ENCODE measurements at regions not wholly inside any gene's neighbourhood (a gene's known extent, or its start where the extent isn't known, plus 50 kb on each side); places are given as distances from the start of the nearest gene placed in this dataset.
"Not testable (repeated sequence)": the region's sequence is repeated elsewhere in the genome, so short reads cannot be mapped to it uniquely, and the experiment has no call there.

- WGBS (ENCODE audit: insufficient coverage, low coverage, missing lambda C conversion rate): no CpG with 5 or more reads among the region's 1 CpG
- BruUV-seq (replicated peaks); CTCF ChIA-PET (ENCODE audit: low intra/inter-chr PET ratio); H3K4me3 ChIP-seq; H3K9ac ChIP-seq (ENCODE audit: insufficient read depth in 1 of 2, low read depth in 2 of 2, low read length in 2 of 2); H3K9me3 ChIP-seq (replicated peaks; ENCODE audit: control insufficient read depth, insufficient read depth, low read depth, low read length); in situ Hi-C loops (cut with MboI); H3K36me3 ChIP-seq (ENCODE audit: control insufficient read depth, insufficient read depth, low read length); H3K9me1 ChIP-seq (ENCODE audit: control insufficient read depth, insufficient read depth, low read length); H3K27me3 ChIP-seq (ENCODE audit: control insufficient read depth in 2 of 2, insufficient read depth in 2 of 2, low read length in 2 of 2); POLR2A ChIA-PET; H3K4me1 ChIP-seq (replicated peaks in 1 of 2; ENCODE audit: control insufficient read depth in 2 of 2, insufficient read depth in 2 of 2, low read length in 2 of 2); H3K4me2 ChIP-seq (ENCODE audit: insufficient read depth, low read length); H3K27ac ChIP-seq (ENCODE audit: extremely low read depth, low read depth, low read length); intact Hi-C loops (cut with micrococcal nuclease); H3K79me2 ChIP-seq (ENCODE audit: control insufficient read depth, insufficient read depth, low read length); H4K20me1 ChIP-seq (replicated peaks; ENCODE audit: control insufficient read depth, insufficient read depth, low read length); DNase-seq (ENCODE audit: extremely low read depth in 1 of 4, low spot score in 3 of 4); FAIRE-seq; H2AFZ ChIP-seq (ENCODE audit: low read depth, low read length): not testable (repeated sequence)
- ATAC-seq: peak; percentile 49; the same call in 1 of the 3 replicates
Measured at GRCh38 chrX:63168949-63169348, 182.2 kb downstream of the SPIN4 start.

DNA sequence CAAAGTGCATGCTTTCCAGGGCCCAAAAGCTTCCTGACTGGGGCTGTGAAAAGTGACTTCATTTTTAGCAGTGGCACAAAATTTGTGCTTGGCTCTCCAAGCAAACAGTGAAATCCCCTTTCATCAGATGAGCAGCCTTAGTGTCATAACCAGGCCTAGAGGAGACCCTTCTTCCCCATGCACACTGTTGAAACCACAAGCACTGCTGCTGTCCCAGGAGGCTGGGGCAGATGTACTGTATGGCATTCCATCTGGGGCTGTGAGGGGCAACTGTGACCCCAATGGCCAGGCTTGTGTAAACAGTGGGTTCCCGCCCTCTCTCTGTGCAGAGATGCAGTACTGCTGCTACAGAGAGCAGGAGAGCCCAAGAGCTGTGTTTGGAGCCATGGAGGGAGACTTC lies 184.1 kb downstream of the SPIN4 start:
- H3K9me1 ChIP-seq (ENCODE audit: control insufficient read depth, insufficient read depth, low read length); H3K27me3 ChIP-seq (ENCODE audit: control insufficient read depth in 2 of 2, insufficient read depth in 2 of 2, low read length in 2 of 2); DNase-seq (ENCODE audit: extremely low read depth in 1 of 4, low spot score in 3 of 4); H3K9me3 ChIP-seq (replicated peaks; ENCODE audit: control insufficient read depth, insufficient read depth, low read depth, low read length); H3K9ac ChIP-seq (ENCODE audit: insufficient read depth in 1 of 2, low read depth in 2 of 2, low read length in 2 of 2); H3K4me3 ChIP-seq; CTCF ChIA-PET (ENCODE audit: low intra/inter-chr PET ratio); intact Hi-C loops (cut with micrococcal nuclease); FAIRE-seq; H3K79me2 ChIP-seq (ENCODE audit: control insufficient read depth, insufficient read depth, low read length); H4K20me1 ChIP-seq (replicated peaks; ENCODE audit: control insufficient read depth, insufficient read depth, low read length); ATAC-seq; H2AFZ ChIP-seq (ENCODE audit: low read depth, low read length); H3K4me2 ChIP-seq (ENCODE audit: insufficient read depth, low read length); POLR2A ChIA-PET; H3K4me1 ChIP-seq (replicated peaks in 1 of 2; ENCODE audit: control insufficient read depth in 2 of 2, insufficient read depth in 2 of 2, low read length in 2 of 2); BruUV-seq (replicated peaks); in situ Hi-C loops (cut with MboI); H3K36me3 ChIP-seq (ENCODE audit: control insufficient read depth, insufficient read depth, low read length); H3K27ac ChIP-seq (ENCODE audit: extremely low read depth, low read depth, low read length): not testable (repeated sequence)
- no CpG with 5 or more reads among the region's 1 CpG for WGBS (ENCODE audit: insufficient coverage, low coverage, missing lambda C conversion rate)

DNA sequence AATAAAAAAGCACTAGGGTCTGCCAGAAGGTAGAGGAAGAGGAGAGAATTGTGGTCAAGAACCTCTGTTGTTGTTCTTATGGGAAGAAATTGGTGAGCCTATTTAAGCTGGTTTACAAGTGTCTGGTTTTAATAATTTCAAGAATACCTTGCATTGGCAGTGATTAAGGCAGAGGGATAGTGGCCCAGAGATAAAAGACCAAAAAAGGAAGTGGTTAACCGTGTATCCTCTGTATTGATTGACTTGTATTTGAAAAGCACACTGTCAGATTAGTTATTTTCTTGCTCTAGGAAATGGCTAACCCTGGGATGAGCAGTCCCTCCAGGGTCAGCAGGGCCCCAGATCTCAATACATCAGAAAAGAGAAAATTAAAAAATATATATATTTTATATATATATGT lies 190.1 kb downstream of the SPIN4 start:
- not testable (repeated sequence) for H3K36me3 ChIP-seq (ENCODE audit: control insufficient read depth, insufficient read depth, low read length); FAIRE-seq

DNA sequence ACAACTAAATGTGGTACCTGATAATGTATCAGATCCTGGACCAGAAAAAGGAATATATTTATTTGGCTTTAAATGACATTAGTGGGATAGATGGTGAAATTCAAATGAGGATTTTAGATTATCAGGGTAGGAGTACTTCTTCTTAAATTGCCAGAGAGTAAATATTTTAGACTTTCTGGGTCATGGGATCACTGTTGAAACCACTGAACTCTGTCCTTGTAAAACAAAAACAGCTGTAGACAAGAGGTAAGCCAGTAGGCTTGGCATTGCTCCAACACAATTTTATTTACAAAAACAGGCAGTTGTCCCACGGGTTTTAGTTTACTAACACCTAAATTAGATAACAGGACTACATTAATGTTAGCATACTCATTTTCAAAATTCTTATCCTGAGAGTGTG lies 190.8 kb downstream of the SPIN4 start:
- in situ Hi-C loops (cut with MboI); CTCF ChIA-PET (ENCODE audit: low intra/inter-chr PET ratio); ATAC-seq; H3K9ac ChIP-seq (ENCODE audit: insufficient read depth in 1 of 2, low read depth in 2 of 2, low read length in 2 of 2); H3K36me3 ChIP-seq (ENCODE audit: control insufficient read depth, insufficient read depth, low read length); H4K20me1 ChIP-seq (replicated peaks; ENCODE audit: control insufficient read depth, insufficient read depth, low read length); H3K9me1 ChIP-seq (ENCODE audit: control insufficient read depth, insufficient read depth, low read length); H3K27ac ChIP-seq (ENCODE audit: extremely low read depth, low read depth, low read length); H3K4me2 ChIP-seq (ENCODE audit: insufficient read depth, low read length); POLR2A ChIA-PET; H3K27me3 ChIP-seq (ENCODE audit: control insufficient read depth in 2 of 2, insufficient read depth in 2 of 2, low read length in 2 of 2); BruUV-seq (replicated peaks); intact Hi-C loops (cut with micrococcal nuclease); DNase-seq (ENCODE audit: extremely low read depth in 1 of 4, low spot score in 3 of 4); H3K4me3 ChIP-seq; H3K79me2 ChIP-seq (ENCODE audit: control insufficient read depth, insufficient read depth, low read length); H3K9me3 ChIP-seq (replicated peaks; ENCODE audit: control insufficient read depth, insufficient read depth, low read depth, low read length); FAIRE-seq; H2AFZ ChIP-seq (ENCODE audit: low read depth, low read length); H3K4me1 ChIP-seq (replicated peaks in 1 of 2; ENCODE audit: control insufficient read depth in 2 of 2, insufficient read depth in 2 of 2, low read length in 2 of 2): not testable (repeated sequence)
- no CpG with 5 or more reads among the region's 1 CpG for WGBS (ENCODE audit: insufficient coverage, low coverage, missing lambda C conversion rate)

More for the DNA sequence above, 190.1 kb downstream of the SPIN4 start:
- ATAC-seq; H3K9me1 ChIP-seq (ENCODE audit: control insufficient read depth, insufficient read depth, low read length); H3K9me3 ChIP-seq (replicated peaks; ENCODE audit: control insufficient read depth, insufficient read depth, low read depth, low read length); BruUV-seq (replicated peaks); H3K27me3 ChIP-seq (ENCODE audit: control insufficient read depth in 2 of 2, insufficient read depth in 2 of 2, low read length in 2 of 2); H3K4me1 ChIP-seq (replicated peaks in 1 of 2; ENCODE audit: control insufficient read depth in 2 of 2, insufficient read depth in 2 of 2, low read length in 2 of 2); H3K4me3 ChIP-seq; DNase-seq (ENCODE audit: extremely low read depth in 1 of 4, low spot score in 3 of 4); H3K4me2 ChIP-seq (ENCODE audit: insufficient read depth, low read length); in situ Hi-C loops (cut with MboI); H3K9ac ChIP-seq (ENCODE audit: insufficient read depth in 1 of 2, low read depth in 2 of 2, low read length in 2 of 2); H4K20me1 ChIP-seq (replicated peaks; ENCODE audit: control insufficient read depth, insufficient read depth, low read length); intact Hi-C loops (cut with micrococcal nuclease); H2AFZ ChIP-seq (ENCODE audit: low read depth, low read length); CTCF ChIA-PET (ENCODE audit: low intra/inter-chr PET ratio); H3K27ac ChIP-seq (ENCODE audit: extremely low read depth, low read depth, low read length); POLR2A ChIA-PET; H3K79me2 ChIP-seq (ENCODE audit: control insufficient read depth, insufficient read depth, low read length): not testable (repeated sequence)
- WGBS (ENCODE audit: insufficient coverage, low coverage, missing lambda C conversion rate): no CpG with 5 or more reads among the region's 1 CpG

All from K562 (cell line).